Psoas muscle (tissue), 7 donors: ENCODE measurements at regions not wholly inside any gene's neighbourhood (a gene's known extent, or its start where the extent isn't known, plus 50 kb on each side); places are given as distances from the start of the nearest gene placed in this dataset.

Experiments
- ATAC-seq, 4 donors: fragments of 200-7000 bp; cut with Tn5 transposase; one replicate each; pipeline ENCODE4 v1.9.1; 2020; ENCODE audit warnings: moderate library complexity in 3 of 4, mild to moderate bottlenecking in 2 of 4
- DNase-seq, 2 donors: peaks; one replicate each; pipeline ENCODE4 v3.0.0-alpha.2; 2020
- H3K27ac ChIP-seq: fragments of 200-600 bp; one replicate; pipeline ENCODE4 v1.8.0; 2022
- H3K27me3 ChIP-seq, 3 donors: fragments of 200-600 bp in 1 of 3; one replicate each; pipeline versions ENCODE4 v1.6.1 to v1.8.0; 2013 to 2022; ENCODE audit warnings: low read length in 2 of 3, mild to moderate bottlenecking in 2 of 3, moderate library complexity in 1 of 3; ENCODE audit not compliant: insufficient read depth in 3 of 3
- H3K36me3 ChIP-seq, 2 donors: fragments of 200-600 bp in 1 of 2; one replicate each; pipeline versions ENCODE4 v1.6.1 to v1.8.0; 2013 to 2022; ENCODE audit warnings: low read depth in 1 of 2, mild to moderate bottlenecking in 1 of 2, moderate library complexity in 1 of 2; ENCODE audit not compliant: insufficient read depth in 1 of 2
- H3K4me1 ChIP-seq: fragments of 200-600 bp; one replicate; pipeline ENCODE4 v1.8.0; 2022
- H3K4me3 ChIP-seq: fragments of 200-600 bp; one replicate; pipeline ENCODE4 v1.8.0; 2022; ENCODE audit warnings: mild to moderate bottlenecking
- H3K9me3 ChIP-seq: fragments of 200-600 bp; one replicate; pipeline ENCODE4 v1.8.0; 2022
- CTCF ChIP-seq: fragments of 200-600 bp; IDR thresholded peaks from one replicate; pipeline ENCODE4 v1.8.0; 2022; ENCODE audit warnings: antibody characterized with exemption
- WGBS, 3 donors: extraction: QIAGEN DNeasy Blood & Tissue Kit; methylation state at CpG; one replicate each; pipeline versions ENCODE4 v1.1.6 to v1.1.7; 2013; 5-methylcytosine and 5-hydroxymethylcytosine counted together
- intact Hi-C, 2 donors: fragments of 100-400 bp; cut with DNase I; formaldehyde crosslinking; loops; one replicate each; pipeline versions ENCODE4 v1.11.0 to v1.14.2; 2022
- donor health status: healthy with polysubstance abuse.
- donor health status: DM: no; HTN: no; CAD: no; lungs with moderate emphysema.
- donor health status: Bipolar disorder and iron deficiency.
- donor health status: healthy.
- donor health status: DM: yes; HTN: yes; CAD: no.
- donor health status: DM: no; HTN: no; CAD: no.
- donor health status: DM: yes; HTN: yes; CAD: no.

- H3K27ac ChIP-seq, result no peak overlapping the region
- H3K36me3 ChIP-seq, result no peaks in the 10 kb centered on the region
- TF ChIP-seq CTCF, result no peak
- intact Hi-C loops, result no loop called here
- H3K4me1 ChIP-seq, result no peaks in the 10 kb centered on the region
- ATAC-seq (no peak), DNase-seq (no peak)
- H3K9me3 ChIP-seq, result no peaks in the 10 kb centered on the region
- no peak overlapping the region for H3K4me3 ChIP-seq
- no peaks in the 10 kb centered on the region for H3K27me3 ChIP-seq
Observed at GRCh38 chr3:31008994-31009393, 114.5 kb upstream of the GADL1 start.

GRCh38 chr3:31009881-31010280, 115.4 kb upstream of the GADL1 start:
- TF ChIP-seq CTCF, result no peak
- Histone ChIP-seq H3K4me3 (no peak overlapping the region), H3K27me3 (no peaks in the 10 kb centered on the region), H3K4me1 (no peaks in the 10 kb centered on the region), H3K27ac (no peak overlapping the region), H3K36me3 (no peaks in the 10 kb centered on the region), H3K9me3 (no peaks in the 10 kb centered on the region)
- ATAC-seq, result no peak
- intact Hi-C loops, result no loop called here
- DNase-seq, result no peak

DNA sequence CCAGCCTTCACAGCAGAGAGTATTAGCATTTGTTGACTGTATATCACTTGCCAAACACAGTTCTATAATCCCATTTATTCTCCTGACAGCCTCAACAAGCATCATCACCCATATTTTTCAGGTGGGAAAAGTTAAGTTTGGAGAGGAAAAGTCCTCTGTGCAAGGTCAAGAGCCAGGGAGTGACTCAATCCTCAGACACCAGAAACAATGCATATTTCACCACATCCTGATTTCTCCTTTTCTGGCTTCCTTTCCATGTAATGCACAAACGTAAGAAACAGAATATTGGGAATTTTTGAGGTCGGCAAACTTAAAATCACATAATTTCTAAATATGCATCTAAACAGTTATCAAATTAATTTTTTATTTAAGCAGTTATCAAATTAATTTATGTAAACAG, 116.0 kb upstream of the GADL1 start:
- intact Hi-C loops, result no loop called here
- 78 to 79% (median 78%) methylated on average over 2 of the region's 2 CpGs for WGBS, 3 donors

DNA sequence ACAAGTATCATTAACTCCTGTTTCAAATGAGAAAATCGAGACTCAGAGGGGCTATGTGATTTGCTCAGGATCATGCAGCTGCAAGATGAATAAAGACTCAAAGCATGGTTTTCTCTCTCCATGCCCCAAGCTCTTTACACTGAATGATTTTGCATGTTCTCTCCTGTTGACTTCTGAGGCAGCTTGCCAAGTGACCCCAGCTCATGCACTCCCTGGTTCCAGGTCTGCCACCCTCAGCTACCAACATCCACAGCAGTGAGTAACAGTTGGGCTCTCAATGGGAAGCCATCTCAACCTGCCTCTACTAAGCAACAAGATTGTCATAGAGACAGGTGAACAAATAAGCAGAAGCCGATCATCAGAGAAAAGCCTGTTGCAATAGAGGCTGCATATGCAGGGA, 116.9 kb upstream of the GADL1 start:
- Histone ChIP-seq H3K4me1 (no peaks in the 10 kb centered on the region), H3K9me3 (no peaks in the 10 kb centered on the region), H3K27ac (no peak overlapping the region), H3K36me3 (no peaks in the 10 kb centered on the region), H3K4me3 (no peak overlapping the region), H3K27me3 (no peaks in the 10 kb centered on the region)
- DNase-seq, result no peak
- 77 to 98% (median 80%) methylated on average over 2 of the region's 2 CpGs for WGBS, 3 donors
- ATAC-seq, result no peak
- intact Hi-C loops, result no loop called here
- no peak for TF ChIP-seq CTCF

More for the DNA sequence above, 116.0 kb upstream of the GADL1 start:
- DNase-seq (no peak), ATAC-seq (no peak)
- TF ChIP-seq CTCF, result no peak
- H3K27ac ChIP-seq, result no peak overlapping the region
- H3K9me3 ChIP-seq, result no peaks in the 10 kb centered on the region
- no peaks in the 10 kb centered on the region for H3K27me3 ChIP-seq
- H3K36me3 ChIP-seq, result no peaks in the 10 kb centered on the region
- H3K4me1 ChIP-seq, result no peaks in the 10 kb centered on the region
- H3K4me3 ChIP-seq, result no peak overlapping the region

GRCh38 chr3:31013090-31013489, 118.6 kb upstream of the GADL1 start:
- DNase-seq (no peak), ATAC-seq (no peak)
- H3K27me3 ChIP-seq, result no peaks in the 10 kb centered on the region
- H3K4me3 ChIP-seq, result no peak overlapping the region
- no peaks in the 10 kb centered on the region for H3K9me3 ChIP-seq
- no peak for TF ChIP-seq CTCF
- intact Hi-C loops, result no loop called here
- H3K27ac ChIP-seq, result no peak overlapping the region
- no peaks in the 10 kb centered on the region for H3K4me1 ChIP-seq
- no peaks in the 10 kb centered on the region for H3K36me3 ChIP-seq
